HTR-8/SVneo (cell line): ENCODE measurements at regions not wholly inside any gene's neighbourhood (a gene's known extent, or its start where the extent isn't known, plus 50 kb on each side); places are given as distances from the start of the nearest gene placed in this dataset.
"Not testable (repeated sequence)": the region's sequence is repeated elsewhere in the genome, so short reads cannot be mapped to it uniquely, and the experiment has no call there.

Experiments used
- DNase-seq: peaks from one replicate; pipeline ENCODE4 v3.0.0; 2011; ENCODE audit warnings: low spot score, mixed read lengths; ENCODE audit not compliant: insufficient read length
- FAIRE-seq: peaks from 2 replicates; lab custom pipeline; 2011; peaks lifted over from hg19 to GRCh38; lab: Jason Lieb, UNC

- DNase-seq (no peak), FAIRE-seq (no peak)
Measured at GRCh38 chr1:173297798-173298391, 90.8 kb upstream of the TNFSF4 start.

DNA sequence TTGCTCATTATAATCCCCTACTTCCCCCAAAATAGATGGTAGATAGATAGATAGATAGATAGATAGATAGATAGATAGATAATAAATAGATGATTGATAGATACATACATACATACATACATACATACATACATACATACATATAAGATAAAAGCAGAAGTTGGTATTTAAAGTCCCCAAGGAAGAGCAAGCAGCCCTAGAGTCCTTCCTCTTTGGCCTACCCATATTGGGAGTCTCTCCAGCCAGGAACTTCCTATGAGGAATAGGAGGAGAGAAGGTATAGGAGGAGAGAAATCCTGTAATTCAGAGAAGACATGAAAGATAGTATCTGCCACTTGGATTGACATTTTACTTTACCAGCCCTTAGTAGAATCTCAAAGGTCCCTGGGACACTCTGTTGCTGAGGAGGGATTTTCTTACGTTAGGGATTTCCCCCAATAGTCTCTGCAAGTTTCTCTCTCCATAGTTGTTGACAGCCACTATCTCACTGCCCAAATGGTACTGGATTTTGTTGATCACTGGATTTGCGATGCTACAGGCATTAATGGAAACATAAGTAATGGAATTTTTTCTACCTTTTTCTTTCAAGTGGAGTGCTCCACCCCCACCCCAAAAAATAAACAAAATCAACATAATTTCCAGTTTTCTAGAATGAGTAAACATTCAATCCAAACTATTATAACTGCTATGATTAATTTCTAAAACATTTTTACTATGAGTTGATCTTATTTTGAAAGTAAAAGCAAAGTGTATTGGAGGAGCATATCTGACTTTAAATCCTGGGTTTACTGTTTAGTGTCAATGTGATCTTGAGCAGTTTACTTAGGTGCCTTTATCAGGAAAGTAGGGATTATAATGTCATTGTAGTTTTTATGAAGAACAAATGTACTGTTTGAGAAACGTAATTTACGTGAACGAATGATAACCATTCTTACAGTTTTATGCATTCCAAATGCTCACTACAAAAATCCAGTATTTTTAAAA, 93.2 kb upstream of the TNFSF4 start:
- DNase-seq = no peak
- FAIRE-seq = no peak

DNA sequence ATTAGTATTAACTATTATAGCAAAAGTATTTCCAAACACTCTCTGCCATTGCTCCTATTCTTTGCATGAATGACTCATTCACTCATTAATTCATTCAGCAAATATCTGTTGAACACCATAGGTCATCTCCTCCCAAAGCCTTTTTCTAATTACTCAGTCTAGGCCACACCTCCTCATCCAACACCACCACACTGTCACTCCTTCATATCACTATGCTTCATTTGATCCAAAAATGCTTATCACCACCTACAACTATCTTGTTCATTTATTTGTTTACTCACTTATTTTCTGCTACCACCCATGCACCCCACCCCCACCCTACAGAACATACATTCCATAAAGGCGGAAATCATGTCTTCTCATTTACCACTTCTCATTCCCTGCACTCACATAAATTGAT, 94.4 kb upstream of the TNFSF4 start:
- DNase-seq = no peak
- FAIRE-seq = no peak

DNA sequence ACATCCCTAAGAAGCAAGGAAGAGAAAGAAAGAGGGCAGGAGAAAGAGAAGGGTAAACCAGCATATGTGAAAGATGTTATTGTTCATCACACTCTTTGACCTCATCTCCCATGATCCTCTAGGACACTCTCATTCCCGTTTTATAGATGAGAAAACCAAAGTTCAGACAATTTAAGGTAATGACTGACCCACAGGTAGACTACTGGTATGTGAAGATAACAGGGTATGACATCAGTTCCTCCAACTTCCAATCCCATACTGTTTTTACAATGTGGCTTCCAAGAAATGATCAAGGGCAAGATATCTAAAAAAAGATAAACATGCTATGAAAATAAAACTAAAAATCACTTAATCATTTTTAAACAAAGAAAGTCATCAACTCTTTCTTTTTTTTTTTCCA, 95.2 kb upstream of the TNFSF4 start:
- no peak for FAIRE-seq
- no peak for DNase-seq

- no peak for DNase-seq
- FAIRE-seq = no peak
Measured at GRCh38 chr1:173302890-173303829, 96.0 kb upstream of the TNFSF4 start.

- DNase-seq = no peak
- FAIRE-seq = no peak
Measured at GRCh38 chr1:173303984-173304383, 96.9 kb upstream of the TNFSF4 start.

DNA sequence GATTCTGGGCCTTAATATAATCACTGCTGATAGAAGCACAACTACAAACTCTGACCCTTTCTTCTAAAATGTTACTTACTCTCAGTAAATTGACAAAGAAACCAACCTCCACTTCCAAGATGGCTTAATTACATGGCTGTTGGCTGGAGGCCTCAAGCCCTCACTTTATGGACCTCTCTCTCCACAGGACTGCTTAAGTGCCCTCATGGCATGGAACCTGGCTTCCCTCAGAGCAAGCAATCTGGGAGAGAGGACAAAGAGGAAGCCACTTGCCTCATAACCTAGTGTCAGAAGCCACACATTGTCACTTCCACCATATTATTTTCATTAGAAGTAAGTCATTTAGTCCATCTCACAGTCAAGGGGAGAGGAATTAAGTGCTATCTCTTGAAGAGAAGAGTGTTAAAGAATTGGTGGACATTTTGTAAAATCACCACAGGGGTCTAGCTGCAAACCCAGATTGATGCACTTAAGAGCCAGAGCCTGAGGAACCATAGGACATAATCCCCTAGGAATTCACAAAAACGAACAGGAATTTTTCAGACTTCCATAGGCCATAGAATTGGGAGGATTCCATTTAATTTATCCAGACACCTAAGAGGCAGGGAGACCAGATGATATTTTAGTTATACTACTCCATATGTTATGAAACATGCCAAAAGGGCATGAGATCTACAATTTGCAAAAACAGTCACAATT, 97.5 kb upstream of the TNFSF4 start:
- DNase-seq (no peak), FAIRE-seq (no peak)

DNA sequence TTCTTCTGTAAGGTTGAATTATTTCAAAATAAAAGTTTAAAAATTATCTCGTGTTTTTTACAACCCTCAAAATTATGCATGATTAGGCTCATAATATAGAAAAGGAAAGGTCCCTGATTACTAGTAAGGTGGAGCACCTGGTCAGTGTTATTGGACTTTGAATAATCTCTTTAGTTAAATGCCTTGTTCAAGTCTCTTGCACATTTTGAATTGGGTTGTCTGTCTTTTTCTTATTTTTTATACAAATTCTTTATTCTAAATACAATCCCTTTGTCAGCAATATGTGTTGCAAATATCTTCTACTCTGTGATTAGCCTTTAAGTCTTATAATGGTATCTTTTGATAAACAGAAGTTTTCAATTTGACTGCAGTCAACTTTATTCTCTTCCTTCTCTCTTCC, 100.7 kb upstream of the TNFSF4 start:
- DNase-seq (no peak), FAIRE-seq (no peak)

DNA sequence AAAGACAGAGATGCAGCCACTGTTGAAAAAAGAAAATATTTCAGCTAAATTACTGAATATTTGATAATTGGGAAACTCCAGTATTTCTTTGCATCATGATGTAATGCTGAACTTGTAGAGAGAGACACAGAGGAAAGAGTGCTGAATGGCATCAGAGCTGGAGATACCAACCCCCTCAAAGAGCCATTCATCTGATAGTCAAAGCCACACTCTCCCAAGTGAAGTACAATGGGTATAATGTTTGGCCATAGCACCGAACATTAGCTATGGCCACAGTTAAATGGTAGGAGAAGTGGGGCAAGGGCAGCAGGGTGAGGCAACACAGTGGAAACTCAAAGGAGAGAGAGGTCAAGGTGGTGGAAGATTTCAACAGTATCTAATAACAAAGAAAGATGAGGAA, 107.5 kb upstream of the TNFSF4 start:
- DNase-seq (no peak), FAIRE-seq (no peak)

DNA sequence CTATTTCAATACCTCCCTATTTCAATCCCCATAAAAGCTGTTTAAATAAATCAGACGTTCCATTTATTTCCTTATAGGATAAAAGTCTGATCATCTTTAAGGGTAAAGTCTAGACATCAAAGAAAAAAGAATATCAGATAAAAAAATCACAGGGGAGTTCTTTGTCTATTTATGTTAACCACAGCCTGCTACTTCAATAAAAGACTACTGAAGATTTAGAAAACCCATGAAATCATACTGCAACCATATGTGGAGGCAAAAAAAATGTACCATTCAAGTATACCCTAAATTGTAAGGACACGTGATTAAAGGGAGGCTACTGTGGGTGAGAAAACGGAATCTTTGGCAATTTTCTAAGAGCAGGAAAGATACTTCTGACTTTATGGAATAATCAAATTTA, 108.2 kb upstream of the TNFSF4 start:
- no peak for DNase-seq
- FAIRE-seq = no peak

DNA sequence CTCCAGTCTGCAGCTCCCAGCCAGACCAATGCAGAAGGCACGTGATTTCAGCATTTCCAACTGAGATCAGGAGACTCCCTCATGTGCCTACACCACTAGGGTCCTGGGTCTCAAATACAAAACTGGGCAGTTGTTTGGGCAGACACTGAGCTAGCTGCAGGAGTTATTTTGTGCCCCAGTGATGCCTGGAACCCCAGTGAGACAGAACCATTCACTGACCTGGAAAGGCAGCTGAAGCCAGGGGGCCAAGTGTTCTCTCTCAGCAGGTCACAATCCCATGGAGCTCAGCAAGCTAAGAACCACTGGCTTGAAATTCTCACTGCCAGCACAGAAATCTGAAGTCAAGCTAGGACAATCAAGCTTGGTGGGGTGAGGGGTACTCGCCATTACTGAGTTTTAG, 111.7 kb upstream of the TNFSF4 start:
- no peak for FAIRE-seq
- no peak for DNase-seq

- FAIRE-seq = not testable (repeated sequence)
Measured at GRCh38 chr1:173324352-173324751, 117.2 kb upstream of the TNFSF4 start.

DNA sequence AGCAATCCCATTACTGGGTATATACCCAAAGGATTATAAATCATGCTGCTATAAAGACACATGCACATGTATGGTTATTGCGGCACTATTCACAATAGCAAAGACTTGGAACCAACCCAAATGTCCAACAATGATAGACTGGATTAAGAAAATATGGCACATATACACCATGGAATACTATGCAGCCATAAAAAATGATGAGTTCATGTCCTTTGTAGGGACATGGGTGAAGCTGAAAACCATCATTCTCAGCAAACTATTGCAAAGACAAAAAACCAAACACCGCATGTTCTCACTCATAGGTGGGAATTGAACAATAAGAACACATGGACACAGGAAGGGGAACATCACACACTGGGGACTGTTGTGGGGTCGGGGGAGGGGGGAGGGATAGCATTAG, 120.9 kb upstream of the TNFSF4 start:
- DNase-seq, FAIRE-seq: not testable (repeated sequence)

More at GRCh38 chr1:173324352-173324751, 117.2 kb upstream of the TNFSF4 start:
- DNase-seq = not testable (repeated sequence)

- FAIRE-seq = no peak
- DNase-seq = no peak
Measured at GRCh38 chr1:173328961-173329360, 121.8 kb upstream of the TNFSF4 start.

DNA sequence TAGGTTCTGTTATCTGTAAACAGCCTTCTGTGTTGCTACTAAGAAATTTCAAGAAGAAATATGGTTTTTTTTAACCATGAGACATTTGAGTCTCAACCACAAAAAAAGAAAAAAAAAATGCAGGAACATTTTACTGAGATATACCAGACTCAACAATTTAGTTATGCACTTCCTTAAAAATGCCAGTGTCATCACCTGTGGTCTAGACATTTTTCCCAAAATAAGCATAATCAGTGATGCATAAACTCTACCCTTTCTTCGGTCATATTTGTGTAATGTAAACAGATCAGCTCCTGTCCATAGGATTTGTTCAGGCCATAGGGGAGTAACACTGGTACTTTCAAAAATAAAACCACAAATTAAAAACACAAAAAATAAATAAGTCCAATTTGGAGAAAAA, 122.6 kb upstream of the TNFSF4 start:
- FAIRE-seq (no peak), DNase-seq (no peak)

- FAIRE-seq (no peak), DNase-seq (peak; percentile 11)
Measured at GRCh38 chr1:173330149-173330951, 123.2 kb upstream of the TNFSF4 start.

DNA sequence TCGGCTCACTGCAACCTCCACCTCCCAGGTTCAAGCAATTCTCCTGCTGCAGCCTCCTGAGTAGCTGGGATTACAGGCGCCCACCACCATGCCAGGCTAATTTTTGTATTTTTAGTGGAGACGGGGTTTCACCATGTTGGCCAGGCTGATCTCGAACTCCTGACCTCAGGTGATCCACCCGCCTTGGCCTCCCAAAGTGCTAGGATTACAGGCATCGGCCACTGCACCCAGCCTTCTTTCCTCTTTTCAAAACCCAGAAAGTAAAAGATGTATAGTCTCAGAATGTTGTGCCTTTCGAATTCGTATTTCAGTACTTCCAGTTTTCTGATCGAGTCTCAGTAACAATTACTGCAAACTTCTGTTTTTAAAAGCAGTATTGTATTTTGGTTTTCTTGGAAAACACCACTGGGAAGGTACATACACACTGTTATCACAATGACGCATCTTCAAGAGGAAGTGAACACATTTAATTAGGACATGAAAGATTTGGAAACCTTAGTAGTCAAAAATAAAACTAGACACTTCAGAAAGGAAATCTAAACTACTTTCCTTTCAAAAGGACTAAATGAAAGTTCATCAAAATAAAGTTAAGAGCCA, 123.9 kb upstream of the TNFSF4 start:
- FAIRE-seq, DNase-seq: not testable (repeated sequence)

DNA sequence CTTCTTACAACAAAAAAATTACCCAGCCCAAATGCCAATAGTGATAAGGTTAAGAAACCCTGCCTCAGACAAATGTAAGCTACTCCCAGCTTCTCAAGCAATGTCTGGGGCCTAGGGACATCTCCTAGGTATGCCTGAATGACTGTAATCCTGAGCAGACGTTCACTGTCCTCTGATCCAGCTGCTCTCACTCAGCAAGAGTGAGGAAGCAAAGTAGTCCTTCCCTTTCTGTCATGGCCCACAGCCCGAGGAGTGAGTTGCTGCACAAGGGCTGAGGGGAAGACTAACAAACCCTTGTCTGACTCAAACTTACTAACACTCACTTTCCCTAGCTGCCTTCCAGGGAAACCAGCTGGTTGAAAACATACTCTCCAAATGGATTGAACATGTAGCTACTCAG, 124.9 kb upstream of the TNFSF4 start:
- no peak for FAIRE-seq
- no peak for DNase-seq

GRCh38 chr1:173333581-173333980, 126.5 kb upstream of the TNFSF4 start:
- no peak for DNase-seq
- no peak for FAIRE-seq
